Nephron (organoid): ENCODE measurements at regions not wholly inside any gene's neighbourhood (a gene's known extent, or its start where the extent isn't known, plus 50 kb on each side); places are given as distances from the start of the nearest gene placed in this dataset.

Experiments used
- H3K27ac Mint-ChIP-seq, 3 experiments: 2 replicates each; pipeline ENCODE4 v1.8.0; 2020; ENCODE audit warnings: mixed read lengths in 3 of 3, mild to moderate bottlenecking in 2 of 3, moderate library complexity in 1 of 3
- H3K27me3 Mint-ChIP-seq: 2 replicates; pipeline ENCODE4 v1.8.0; 2021; ENCODE audit warnings: low read depth, mild to moderate bottlenecking, moderate library complexity, mixed read lengths
- H3K36me3 Mint-ChIP-seq: 2 replicates; pipeline ENCODE4 v1.8.0; 2020; ENCODE audit warnings: low read depth, mixed read lengths
- H3K4me1 Mint-ChIP-seq: 2 replicates; pipeline ENCODE4 v1.8.0; 2020; ENCODE audit warnings: mixed read lengths
- H3K4me3 Mint-ChIP-seq, 3 experiments: 2 replicates each; pipeline ENCODE4 v1.8.0; 2020; ENCODE audit warnings: mild to moderate bottlenecking in 3 of 3, mixed read lengths in 3 of 3, moderate library complexity in 2 of 3
- H3K9me3 Mint-ChIP-seq: 2 replicates; pipeline ENCODE4 v1.8.0; 2020; ENCODE audit warnings: mixed read lengths
- CTCF ChIP-seq, 3 experiments: fragments of 200-600 bp; sonication (generic); IDR thresholded peaks; one replicate each; pipeline ENCODE4 v1.5.0; 2021; ENCODE audit warnings: antibody characterized with exemption in 3 of 3; ENCODE audit not compliant: unreplicated experiment in 3 of 3

- Mint-ChIP-seq H3K9me3 (no peaks in the 10 kb centered on the region), H3K4me3 (no peak overlapping the region), H3K36me3 (no peaks in the 10 kb centered on the region), H3K27me3 (no peaks in the 10 kb centered on the region), H3K27ac (no peak overlapping the region), H3K4me1 (peaks cover 12% of the 10 kb centered on the region)
- TF ChIP-seq CTCF (IDR thresholded peaks at IDR 0.05; ENCODE audit: unreplicated experiment in 3 of 3) = no peak
These were observed 159.6 kb downstream of the SLC16A9 start for GRCh38 chr10:59550061-59550460.

GRCh38 chr10:59538623-59539022, 171.0 kb downstream of the SLC16A9 start:
- peaks cover 30% of the 10 kb centered on the region for H3K4me1 Mint-ChIP-seq
- peak overlapping the region in 2 of 3 experiments; percentile 55 to 97 for H3K27ac Mint-ChIP-seq
- H3K9me3 Mint-ChIP-seq = peaks cover 5% of the 10 kb centered on the region
- no peaks in the 10 kb centered on the region for H3K27me3 Mint-ChIP-seq
- TF ChIP-seq CTCF (IDR thresholded peaks at IDR 0.05; ENCODE audit: unreplicated experiment in 3 of 3) = no peak
- no peak overlapping the region for H3K4me3 Mint-ChIP-seq
- H3K36me3 Mint-ChIP-seq = no peaks in the 10 kb centered on the region

GRCh38 chr10:59537501-59537900, 172.1 kb downstream of the SLC16A9 start:
- Mint-ChIP-seq H3K36me3 (no peaks in the 10 kb centered on the region), H3K4me1 (peaks cover 30% of the 10 kb centered on the region), H3K27ac (peak overlapping the region; percentile 84 to 97 (median 93)), H3K9me3 (peaks cover 4% of the 10 kb centered on the region), H3K27me3 (no peaks in the 10 kb centered on the region), H3K4me3 (no peak overlapping the region)
- no peak for TF ChIP-seq CTCF (IDR thresholded peaks at IDR 0.05; ENCODE audit: unreplicated experiment in 3 of 3)

GRCh38 chr10:59536167-59537014, 173.3 kb downstream of the SLC16A9 start:
- Mint-ChIP-seq H3K27ac (peak overlapping the region; percentile 84 to 97 (median 93)), H3K27me3 (no peaks in the 10 kb centered on the region), H3K9me3 (no peaks in the 10 kb centered on the region), H3K4me3 (peak overlapping the region in 1 of 3 experiments; percentile 1), H3K36me3 (no peaks in the 10 kb centered on the region), H3K4me1 (peaks cover 30% of the 10 kb centered on the region)
- no peak for TF ChIP-seq CTCF (IDR thresholded peaks at IDR 0.05; ENCODE audit: unreplicated experiment in 3 of 3)

- no peak for TF ChIP-seq CTCF (IDR thresholded peaks at IDR 0.05; ENCODE audit: unreplicated experiment in 3 of 3)
- Mint-ChIP-seq H3K4me1 (peaks cover 13% of the 10 kb centered on the region), H3K9me3 (peaks cover 4% of the 10 kb centered on the region), H3K36me3 (no peaks in the 10 kb centered on the region), H3K27me3 (no peaks in the 10 kb centered on the region), H3K4me3 (no peak overlapping the region), H3K27ac (peak overlapping the region in 2 of 3 experiments; percentile 9 to 47)
These were observed 162.0 kb upstream of the FAM13C start for GRCh38 chr10:59524348-59524747.

GRCh38 chr10:59523851-59524250, 161.5 kb upstream of the FAM13C start:
- Mint-ChIP-seq H3K36me3 (no peaks in the 10 kb centered on the region), H3K9me3 (no peaks in the 10 kb centered on the region), H3K27ac (peak overlapping the region in 2 of 3 experiments; percentile 9 to 47), H3K27me3 (no peaks in the 10 kb centered on the region), H3K4me1 (peaks cover 13% of the 10 kb centered on the region), H3K4me3 (no peak overlapping the region)
- TF ChIP-seq CTCF (IDR thresholded peaks at IDR 0.05; ENCODE audit: unreplicated experiment in 3 of 3) = no peak
